Kidney tubule cell (primary cell): ENCODE measurements at regions not wholly inside any gene's neighbourhood (a gene's known extent, or its start where the extent isn't known, plus 50 kb on each side); places are given as distances from the start of the nearest gene placed in this dataset.
A peak's percentile ranks its signal among the peaks of the same experiment; 100 is the strongest.
"Not testable (repeated sequence)": the region's sequence is repeated elsewhere in the genome, so short reads cannot be mapped to it uniquely, and the experiment has no call there.

ENCODE experiments used
- DNase-seq: peaks from one replicate; pipeline ENCODE4 v3.0.0-alpha.2; 2018; ENCODE audit warnings: low spot score

- DNase-seq, result no peak
These were observed 79.5 kb upstream of the DMRT1 start for GRCh38 chr9:761793-762560.

- no peak for DNase-seq
These were observed 77.8 kb upstream of the DMRT1 start for GRCh38 chr9:763692-764091.

- DNase-seq, result peak; percentile 71
These were observed 77.4 kb upstream of the DMRT1 start for GRCh38 chr9:764105-764524.

- DNase-seq, result no peak
These were observed 76.5 kb upstream of the DMRT1 start for GRCh38 chr9:764986-765385.

- DNase-seq, result not testable (repeated sequence)
These were observed 74.4 kb upstream of the DMRT1 start for GRCh38 chr9:767061-767561.

DNA sequence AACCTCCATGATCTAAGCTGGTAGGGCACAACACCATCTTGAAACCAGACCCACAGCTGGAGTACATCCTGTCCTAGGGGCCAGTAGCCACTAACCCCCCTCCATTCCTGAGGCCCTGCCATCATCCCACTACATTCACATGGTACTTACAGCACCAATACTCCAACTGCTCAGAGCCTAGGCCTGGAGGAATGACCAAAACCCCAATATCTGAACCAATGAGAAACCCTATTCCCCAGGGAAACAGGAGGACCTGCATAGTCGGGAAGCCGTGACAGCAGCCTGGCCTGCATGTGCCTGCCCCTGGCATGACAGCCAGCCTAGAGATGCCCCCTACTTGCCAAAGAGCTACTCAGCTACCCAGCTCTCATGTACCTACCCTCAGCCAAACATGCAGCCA, 65.4 kb upstream of the DMRT1 start:
- DNase-seq, result no peak

- DNase-seq, result no peak
These were observed 63.5 kb upstream of the DMRT1 start for GRCh38 chr9:777978-778377.

DNA sequence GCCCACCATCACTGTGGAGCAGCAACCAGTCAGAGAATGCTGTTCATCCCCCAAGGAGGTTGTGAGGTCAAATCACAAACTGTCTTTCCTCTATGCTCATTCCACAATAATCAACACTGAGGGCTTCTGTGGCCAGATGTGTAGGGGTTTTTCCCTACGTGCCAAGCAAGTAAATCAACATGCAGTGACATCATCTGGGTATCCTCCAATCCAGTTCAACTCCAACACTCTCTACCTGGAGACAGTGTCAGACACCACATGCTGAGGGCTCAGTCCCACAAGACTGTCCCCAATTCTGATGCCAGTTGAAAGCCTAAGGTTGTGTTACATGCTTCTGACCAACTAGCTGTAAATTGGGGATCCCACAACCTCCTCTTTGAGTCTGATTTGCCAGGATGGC, 57.3 kb upstream of the DMRT1 start:
- peak; percentile 36 for DNase-seq

DNA sequence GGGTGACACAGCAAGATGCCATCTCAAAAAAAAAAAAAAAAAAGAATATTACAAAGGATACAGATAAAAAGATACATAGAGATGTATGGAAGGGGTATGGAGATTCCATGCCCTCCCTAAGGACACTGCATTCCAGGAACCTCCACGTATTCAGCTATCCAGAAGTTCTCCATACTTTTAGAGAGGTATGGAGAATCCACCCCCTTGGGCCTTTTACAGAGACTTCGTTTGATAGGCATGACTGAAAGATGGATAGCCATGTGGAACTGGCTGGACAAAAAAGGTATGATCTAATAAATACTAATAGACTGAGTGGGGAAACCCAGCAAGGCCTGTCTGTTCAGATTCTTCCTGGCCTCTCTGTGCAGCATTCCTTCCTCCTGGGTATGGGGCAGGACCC, 56.6 kb upstream of the DMRT1 start:
- DNase-seq, result no peak

GRCh38 chr9:785997-786396, 55.5 kb upstream of the DMRT1 start:
- DNase-seq, result no peak

- no peak for DNase-seq
These were observed 55.1 kb upstream of the DMRT1 start for GRCh38 chr9:786405-786804.

GRCh38 chr9:788777-789176, 52.7 kb upstream of the DMRT1 start:
- no peak for DNase-seq
